Stimulated activated CD8-positive, alpha-beta memory T cell treated with anti-CD3 and anti-CD28 coated beads, Interleukin-7, amount 100 ng/mL, for 48 hours (primary cell): ENCODE measurements at regions not wholly inside any gene's neighbourhood (a gene's known extent, or its start where the extent isn't known, plus 50 kb on each side); places are given as distances from the start of the nearest gene placed in this dataset.
"Not testable (repeated sequence)": the region's sequence is repeated elsewhere in the genome, so short reads cannot be mapped to it uniquely, and the experiment has no call there.

Experiments
- DNase-seq, 2 donors: peaks; one replicate each; pipeline ENCODE4 v3.0.0-alpha.2; 2020; ENCODE audit warnings: low read depth in 1 of 2; ENCODE audit errors: extremely low read depth in 1 of 2

DNA sequence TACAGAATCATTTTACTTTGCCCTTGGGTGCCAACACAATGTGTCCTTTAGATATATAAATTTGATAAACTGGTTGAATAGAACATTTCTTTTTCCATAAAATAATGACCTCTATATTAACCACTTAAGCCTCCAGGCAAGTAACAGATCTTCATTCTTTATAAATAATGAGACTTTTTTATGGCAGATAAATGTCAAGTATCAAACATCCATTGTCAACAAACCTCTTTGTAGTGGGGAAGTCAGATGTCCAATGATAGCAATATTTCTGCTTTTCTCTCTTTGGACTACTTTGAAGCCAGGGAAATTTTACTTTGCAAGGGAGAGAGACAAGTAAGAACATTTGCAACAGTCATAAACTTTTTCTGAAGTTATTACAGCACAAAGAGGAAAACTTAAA lies 841.2 kb downstream of the CDH8 start:
- no peak for DNase-seq

DNA sequence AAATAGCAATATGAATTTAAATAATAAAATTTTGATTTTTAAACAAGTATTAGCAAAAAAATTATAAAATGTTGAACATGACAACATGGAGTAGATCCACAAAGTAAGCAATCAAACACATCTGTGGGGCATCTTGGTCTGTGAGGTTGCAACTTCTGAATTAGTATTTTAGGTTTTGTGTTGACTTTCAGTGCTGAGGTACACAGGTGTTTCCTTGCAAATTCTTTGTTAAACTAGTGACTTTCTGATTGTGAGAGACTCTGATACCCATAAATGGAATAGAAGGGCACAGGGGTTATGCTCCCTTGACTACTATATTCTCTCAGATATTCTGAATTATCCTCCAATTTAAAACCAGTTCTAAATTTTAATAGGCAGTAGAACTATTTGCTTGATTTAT lies 841.7 kb downstream of the CDH8 start:
- no peak for DNase-seq

DNA sequence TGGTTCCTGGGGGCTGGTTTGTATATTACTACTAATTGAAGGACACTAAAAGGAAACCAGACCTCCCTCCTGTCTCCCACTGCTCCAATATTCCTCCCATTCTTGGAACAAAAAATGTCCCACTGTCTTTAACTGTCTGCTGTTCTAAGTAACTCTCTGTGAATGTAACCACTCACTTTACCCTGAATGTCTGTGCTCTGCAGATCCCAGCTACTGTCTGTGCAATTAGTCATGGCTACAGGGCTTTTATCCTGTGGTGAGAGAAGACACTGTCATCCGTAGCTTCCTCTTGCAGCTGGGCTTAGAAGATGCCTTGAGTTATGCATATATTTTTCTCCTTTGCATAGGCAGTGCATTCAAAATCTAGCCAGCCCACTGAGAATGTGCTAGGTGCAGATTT lies 853.8 kb downstream of the CDH8 start:
- no peak for DNase-seq

DNA sequence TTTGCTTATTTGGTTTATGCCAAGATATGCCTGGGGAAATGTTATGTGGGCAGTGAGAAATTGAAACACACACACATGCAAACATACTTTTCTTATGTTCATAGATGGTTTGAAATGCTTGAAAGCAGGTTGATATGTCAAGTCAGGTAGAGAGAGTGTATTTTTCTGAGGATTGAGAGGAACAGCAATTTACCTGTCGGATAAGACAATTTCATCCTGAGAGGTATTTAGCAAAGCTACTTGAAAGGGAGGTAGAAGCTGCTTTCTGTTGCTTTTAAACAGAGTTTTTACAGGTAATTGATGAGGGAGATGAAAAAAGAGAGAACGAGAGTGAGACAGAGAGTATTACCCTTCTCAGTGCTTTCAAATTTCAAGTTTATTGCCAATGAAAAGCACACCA lies 854.3 kb downstream of the CDH8 start:
- no peak for DNase-seq

DNA sequence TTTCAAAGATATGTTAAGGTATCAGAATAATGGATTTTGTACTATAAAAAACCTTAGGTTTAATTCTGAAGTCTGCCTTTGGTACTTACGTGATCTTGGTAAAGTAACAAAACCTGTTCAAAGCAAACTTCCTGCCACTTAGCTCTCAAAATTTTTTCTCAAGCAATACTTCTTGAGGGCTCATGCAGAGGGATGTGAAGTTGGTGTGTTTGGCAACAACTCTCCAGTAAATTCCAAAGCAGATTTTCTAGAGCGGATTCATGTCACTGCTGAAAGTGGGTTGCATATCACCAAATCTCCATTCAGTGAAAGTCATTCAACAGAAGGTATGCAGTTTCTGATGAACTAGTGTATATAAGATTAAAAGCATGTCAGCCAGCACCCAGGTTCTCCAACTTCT lies 856.7 kb downstream of the CDH8 start:
- no peak for DNase-seq

DNA sequence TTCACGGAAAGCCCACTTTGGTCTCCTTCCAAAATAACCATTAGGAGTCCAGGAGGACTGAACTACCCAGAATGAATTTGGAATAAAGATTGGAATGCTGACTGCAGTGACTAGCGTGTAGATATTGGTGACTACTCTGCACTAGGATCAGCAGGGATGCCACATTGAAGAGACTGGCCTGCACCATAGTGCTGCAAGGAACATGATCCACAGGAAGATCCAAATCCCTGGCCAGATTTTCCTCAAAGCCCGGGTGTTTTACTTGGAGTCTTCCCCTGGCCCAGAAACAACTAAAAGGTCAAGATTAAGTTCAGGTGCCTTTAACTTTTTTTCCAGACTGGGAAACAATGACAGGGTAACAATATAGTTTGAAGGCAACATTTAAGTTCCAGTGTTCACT lies 870.4 kb downstream of the CDH8 start:
- no peak for DNase-seq

DNA sequence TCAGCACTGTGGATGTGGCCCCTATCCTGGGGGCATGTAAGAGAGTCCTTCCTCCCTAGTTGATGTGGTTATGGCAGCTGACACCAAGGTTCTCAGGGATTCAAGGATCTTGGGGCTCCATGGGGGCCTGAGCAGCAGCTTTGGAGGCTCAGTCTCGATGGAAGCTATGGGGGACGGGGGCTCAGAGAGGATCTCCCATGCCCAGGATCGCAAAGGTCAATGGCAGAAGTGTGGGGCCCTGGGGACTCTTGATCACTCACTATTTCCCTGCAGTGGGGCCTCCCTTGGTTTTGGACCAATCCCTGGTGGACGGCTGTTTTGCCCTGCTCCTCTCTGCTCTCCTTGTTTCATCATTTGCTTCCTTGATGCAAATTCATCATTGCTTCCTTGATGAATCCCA lies 885.9 kb downstream of the CDH8 start:
- DNase-seq = no peak

DNA sequence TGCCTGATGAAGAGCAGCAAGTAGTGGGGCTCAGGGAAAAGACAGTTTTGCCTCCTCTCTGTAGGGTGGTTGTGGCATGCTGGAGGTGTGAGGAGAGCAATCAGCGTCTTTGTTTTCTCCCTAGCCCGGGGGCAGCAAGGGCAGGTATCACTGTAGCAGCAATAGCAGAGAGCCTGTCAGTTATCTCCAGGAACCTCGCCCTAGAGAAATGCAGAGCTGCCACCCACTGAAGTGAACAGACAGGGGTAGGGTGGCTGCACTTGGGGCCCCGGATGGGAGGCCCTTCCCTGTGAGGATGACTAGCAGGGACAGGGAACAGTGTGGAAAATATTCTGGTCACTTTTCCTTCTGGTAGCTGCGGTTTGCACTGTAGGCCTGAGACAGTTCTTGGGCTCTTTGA lies 886.5 kb downstream of the CDH8 start:
- no peak for DNase-seq

DNA sequence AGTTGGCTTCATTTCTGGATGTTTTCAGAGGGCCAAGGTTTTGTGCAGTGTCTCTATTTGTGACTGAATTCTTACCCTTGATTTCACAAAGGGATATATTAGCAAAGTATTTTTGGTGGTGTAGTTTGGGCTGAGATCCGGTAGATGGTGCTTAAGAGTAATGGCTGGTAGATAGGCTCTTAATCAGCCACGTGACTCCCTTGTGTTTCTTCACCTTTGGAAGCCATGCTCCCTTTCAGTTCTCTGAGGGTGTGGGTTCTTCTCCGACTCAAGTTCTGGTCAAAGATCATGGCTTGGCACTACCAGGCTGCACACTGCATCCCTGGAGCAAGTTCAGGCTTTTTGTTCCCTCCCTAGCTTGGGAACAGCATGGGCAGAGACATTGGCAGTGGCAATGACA lies 887.3 kb downstream of the CDH8 start:
- DNase-seq = no peak

DNA sequence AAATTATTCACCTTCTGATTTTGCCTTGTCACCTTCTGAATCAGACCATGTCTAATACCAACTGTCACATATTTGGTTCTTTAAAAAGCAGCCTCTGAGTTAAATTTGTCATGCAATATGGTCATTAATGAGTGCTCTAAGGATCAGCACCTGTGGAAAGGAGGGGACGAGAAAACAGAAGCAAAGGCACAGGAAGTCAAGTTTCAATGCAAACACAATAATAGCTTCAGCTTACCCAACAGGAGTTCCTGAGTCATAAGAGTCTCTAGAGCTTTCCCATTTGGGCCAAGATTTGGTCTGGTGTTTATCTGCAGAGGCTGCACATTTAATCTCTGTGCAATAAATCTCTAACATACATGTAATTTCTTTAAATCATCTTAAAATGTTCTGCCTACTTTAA lies 889.8 kb downstream of the CDH8 start:
- DNase-seq = no peak

DNA sequence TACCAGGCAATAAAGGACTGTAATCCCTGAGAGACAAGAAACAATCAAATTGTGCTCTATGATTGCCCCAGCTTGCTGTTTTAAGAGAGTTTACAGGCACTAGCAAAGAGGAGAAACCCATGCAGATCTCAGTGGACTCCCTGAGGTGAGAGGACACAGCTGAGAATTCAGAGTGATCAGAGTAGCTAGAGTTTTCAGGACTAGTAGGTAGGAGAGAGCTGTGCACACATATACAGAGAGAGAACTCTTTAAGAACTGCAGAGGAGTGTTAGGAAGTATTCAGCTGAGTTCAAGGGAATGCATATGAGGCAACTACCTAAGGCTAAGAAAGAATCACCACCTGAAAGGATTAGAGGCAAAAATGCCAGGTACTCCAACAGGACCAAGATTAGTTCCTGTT lies 904.8 kb downstream of the CDH8 start:
- no peak for DNase-seq

DNA sequence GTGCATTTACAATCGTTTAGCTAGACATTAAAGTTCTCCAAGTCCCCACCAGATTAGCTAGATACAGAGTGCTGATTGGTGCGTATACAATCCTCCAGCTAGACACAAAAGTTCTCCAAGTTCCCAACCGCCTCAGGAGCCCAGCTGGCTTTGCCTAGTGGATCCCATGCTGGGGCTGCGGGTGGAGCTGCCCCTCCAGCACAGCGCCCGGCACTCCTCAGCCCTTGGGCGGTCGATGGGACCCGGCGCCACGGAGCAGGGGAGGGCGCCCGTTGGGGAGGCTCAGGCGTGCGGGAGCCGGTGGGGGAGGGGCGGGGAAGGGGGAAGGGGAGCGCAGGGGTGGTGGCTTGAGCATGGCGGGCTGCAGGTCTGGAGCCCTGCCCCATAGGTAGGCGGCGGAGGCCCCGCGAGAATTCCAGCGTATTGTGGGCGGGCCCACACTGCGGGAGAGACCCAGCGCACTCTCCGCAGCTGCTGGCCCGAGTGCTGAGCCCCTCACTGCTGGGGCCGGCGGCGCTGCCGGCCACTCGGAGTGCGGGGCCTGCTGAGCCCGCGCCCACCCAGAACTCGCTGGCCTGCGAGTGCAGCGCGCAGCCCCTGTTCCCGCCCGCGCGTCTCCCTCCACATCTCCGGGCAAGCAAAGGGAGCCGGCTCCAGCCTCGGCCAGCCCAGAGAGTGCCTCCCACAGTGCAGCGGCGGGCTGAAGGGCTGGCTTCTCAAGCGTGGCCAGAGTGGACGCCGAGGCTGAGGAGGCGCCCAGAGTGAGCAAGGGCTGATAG lies 907.5 kb downstream of the CDH8 start:
- no peak for DNase-seq

DNA sequence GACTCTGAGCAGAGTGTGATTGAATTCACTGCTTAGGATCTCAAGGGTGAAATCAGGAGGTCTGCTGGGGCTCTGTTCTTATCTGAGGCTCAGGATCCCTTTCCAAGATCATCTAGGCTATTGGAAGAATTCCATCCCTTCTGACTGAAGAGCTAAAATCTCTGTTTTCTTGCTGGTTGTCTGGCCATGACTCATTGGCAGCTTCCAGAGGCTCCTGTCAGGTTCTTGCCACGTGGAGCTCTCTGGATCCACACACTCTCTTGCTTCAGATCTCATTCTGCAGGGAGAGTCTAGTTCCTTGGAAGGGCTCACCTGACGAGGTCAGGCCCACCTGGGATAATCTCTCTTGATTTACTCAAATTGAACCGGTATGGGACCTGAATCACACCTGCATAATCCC lies 930.7 kb downstream of the CDH8 start:
- no peak for DNase-seq

DNA sequence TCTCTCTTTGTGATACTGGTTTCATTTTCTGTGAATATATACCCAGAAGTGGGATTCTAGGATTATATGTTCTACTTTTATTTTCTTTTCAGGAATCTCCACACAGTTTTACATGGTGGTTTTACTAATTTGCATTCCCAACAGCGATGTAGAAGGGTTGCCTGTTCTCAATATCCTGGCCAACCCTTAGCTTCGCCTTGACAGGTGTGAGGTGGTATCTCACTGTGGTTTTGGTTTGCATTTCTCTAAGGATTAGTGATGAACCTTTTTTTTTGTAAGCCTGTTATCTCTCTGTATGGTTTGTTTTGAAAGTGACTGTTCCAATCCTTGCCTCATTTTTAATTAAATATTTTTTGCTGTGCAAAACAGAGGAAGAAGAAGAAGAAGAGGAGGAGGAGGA lies 937.7 kb downstream of the CDH8 start:
- no peak for DNase-seq

DNA sequence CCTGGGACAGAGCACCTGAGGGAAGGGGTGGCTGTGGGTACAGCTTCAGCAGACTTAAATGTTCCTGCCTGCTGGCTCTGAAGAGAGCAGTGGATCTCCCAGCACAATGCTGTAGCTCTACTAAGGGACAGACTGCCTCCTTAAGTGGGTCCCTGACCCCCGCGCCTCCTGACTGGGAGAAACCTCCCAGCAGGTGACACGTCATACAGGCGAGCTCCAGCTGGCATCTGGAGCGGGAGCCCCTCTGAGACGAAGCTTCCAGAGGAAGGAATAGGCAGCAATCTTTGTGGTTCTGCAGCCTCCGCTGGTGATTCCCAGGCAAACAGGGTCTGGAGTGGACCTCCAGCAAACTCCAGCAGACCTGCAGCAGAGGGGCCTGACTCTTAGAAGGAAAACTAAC lies 944.9 kb downstream of the CDH8 start:
- DNase-seq = not testable (repeated sequence)

DNA sequence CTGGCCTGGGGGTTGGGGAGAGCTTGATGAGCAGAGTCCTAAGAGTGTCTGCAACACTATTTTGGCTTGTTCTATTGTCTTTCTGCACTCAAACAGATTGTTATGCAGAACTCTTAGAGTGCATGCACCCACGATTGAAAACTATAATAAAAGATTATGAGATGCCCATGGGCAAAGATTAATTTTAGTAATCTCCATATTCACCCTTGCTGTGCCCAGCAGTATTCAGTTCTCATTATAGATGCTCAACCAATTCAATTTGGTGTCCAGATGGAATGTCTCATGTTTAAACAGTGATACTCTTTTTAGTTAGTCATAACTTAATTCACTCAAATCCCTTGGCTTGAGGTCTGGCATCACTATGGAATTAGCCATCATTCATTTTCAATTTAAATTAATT lies 952.5 kb downstream of the CDH8 start:
- DNase-seq = no peak

DNA sequence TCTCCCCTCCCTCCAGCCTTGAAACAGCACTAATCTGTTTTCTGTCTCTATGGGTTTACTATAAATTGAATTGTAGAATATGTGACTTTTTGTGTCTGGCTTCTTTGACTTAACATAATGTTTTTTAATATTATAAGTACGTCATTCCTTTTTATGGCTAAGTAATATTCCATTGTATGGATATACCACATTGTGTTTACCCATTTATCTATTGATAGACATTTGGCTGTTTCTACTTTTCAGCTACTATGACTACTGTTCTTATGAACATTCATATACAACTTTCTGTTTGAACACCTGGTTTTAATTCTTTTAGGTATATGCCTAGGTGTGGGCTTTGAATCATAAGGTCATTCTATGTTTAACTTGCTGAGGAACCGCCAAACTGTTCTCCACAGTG lies 961.9 kb downstream of the CDH8 start:
- no peak for DNase-seq

DNA sequence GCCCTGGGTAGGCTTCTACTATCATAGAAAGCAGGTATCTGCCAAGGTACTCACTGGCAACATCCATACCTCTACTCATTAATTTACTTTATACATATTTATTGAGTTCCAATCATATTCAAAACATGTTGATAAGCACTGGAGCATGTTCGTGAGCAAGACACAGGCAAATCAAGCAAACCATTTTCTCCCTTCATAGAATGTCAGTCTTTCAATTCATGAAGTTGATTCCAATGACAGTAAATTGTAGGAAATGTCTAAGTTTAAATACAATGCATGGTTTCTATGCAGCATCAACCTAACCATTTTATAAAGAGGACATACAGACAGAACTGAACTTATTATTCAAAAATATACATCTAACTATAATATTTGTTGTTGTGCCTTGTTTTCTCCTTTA lies 978.6 kb downstream of the CDH8 start:
- no peak for DNase-seq

DNA sequence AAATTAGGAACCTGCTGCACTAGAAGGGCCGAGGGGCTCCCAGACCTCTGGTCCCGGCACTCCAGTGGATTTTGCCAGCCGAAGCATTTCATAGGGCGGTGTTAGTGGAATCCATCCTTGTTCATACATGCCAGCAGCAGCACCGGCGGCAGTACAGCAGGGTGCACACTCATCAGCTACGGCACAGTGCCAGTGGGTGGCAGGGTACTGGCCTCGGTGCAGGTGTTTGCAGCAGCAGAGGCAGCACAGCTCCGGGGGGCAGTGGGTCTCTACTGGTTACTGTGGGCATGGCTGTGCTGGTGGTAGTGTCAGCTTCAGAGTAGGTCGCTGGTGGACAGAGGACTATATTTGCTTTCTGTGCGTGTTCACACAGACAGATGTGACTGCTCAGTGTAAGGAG lies 985.7 kb downstream of the CDH8 start:
- no peak for DNase-seq

DNA sequence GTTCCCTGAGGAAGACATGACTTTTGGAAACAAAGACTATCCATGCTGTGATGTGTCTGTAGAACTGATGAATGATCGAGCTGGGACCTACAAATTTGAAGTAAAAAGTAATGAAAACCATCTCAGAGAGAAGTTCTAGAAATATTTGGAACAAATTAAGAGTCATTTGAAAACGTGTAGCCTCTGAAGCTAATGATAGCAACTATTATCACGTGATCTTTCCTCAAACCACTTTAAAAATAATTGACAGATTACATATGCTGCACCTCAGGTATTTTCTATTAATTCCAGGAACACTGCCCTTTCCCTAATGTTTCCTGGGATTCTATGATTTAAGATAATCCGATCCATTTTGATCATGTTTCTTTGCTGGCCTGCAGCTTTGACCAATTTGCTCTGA lies 990.3 kb downstream of the CDH8 start:
- DNase-seq = no peak

DNA sequence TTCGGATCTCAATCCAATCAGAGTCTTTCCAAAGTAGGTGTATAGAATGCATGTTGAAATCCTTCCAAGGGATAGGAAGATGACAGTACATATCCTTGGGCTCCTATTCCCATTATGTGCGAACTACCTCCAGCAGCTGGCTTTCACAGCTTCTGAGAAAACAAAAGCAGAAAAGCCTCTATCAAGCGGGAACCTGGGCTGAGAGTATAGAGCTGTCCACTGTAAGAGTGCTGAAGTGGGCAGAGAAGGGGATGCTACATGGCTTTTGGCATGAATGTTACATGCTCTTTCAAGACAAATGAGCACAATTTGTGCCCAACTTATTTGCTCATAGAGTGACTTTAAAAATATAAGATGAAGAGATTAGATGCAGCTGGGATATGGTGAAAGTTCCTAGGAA lies 993.5 kb downstream of the CDH8 start:
- DNase-seq = no peak

DNA sequence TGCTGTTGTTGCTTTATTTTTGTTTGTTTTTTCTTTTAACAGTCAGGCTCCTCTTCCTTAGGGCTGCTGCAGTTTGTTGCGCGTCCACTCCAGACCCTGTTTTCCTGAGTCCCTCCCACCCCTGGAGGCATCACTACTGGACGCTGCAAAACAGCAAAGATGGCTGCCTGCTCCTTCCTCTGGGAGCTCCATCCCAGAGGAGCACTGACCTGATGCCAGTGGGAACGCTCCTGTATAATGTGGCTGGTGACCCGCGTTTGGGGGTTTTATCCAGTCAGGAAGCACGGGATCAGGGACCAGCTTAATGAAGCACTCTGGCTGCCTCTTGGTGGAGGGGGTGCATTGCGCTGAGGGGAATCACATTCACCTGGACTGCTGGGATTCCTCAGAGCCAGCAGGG lies 1005.6 kb downstream of the CDH8 start:
- DNase-seq = no peak

DNA sequence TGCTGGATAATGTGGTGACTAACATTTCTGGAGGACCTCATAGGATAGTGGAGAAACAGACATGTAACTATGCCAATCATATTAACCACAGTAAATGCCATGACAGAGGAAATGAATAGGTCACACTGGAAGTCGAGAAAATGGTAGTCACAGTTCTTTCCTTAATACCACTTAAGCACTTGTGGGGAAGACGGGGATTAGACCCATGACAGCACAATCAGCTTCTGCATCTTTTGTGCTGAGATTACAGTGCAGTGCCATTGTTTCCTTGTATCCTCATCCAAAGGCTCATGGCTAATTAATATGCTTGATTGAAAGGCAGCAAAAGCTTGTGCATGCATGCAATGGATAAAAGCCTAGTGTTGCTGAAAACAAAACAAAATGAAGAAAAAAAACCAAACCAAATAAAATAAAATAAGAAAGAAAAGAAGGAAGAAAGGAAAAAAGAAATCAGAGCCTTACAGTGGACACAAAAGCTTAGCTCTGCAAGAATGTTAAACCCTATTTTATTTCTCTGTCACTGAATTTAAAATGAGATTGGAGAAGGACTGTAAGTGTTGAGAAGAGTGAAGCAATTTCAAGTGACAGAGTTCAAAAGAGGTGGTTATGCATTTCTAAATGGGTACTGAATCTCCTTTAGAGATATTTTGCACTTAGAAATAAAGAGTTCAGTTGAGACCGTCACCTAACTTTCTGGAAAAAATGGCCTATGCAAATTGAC lies 1011.9 kb downstream of the CDH8 start:
- DNase-seq = no peak
